ENCODE measurements at regions not wholly inside any gene's neighbourhood (a gene's known extent, or its start where the extent isn't known, plus 50 kb on each side); places are given as distances from the start of the nearest gene placed in this dataset.

GRCh38 chr2:204104811-204105210, 168.2 kb downstream of the ICOS start:
- Histone ChIP-seq H3K56ac (ENCODE audit: insufficient read length, low read depth, low read length) (no peak overlapping the region), H3K4me2 (ENCODE audit: insufficient read depth, insufficient read length, low read length) (no peak overlapping the region), H3K18ac (ENCODE audit: insufficient read length, low read depth, low read length) (no peak overlapping the region), H3K14ac (ENCODE audit: insufficient read depth, low read length) (no peak overlapping the region), H4K20me1 (ENCODE audit: control insufficient read depth, insufficient read depth, insufficient read length) (no peaks in the 10 kb centered on the region), H3K9me3 (ENCODE audit: control insufficient read depth, low read depth, low read length) (no peaks in the 10 kb centered on the region), H2AK5ac (ENCODE audit: insufficient read length, low read length) (no peak overlapping the region), H3K27ac (ENCODE audit: insufficient read length, low read depth, low read length) (no peak overlapping the region), H3K23me2 (ENCODE audit: insufficient read length, low read depth, low read length, poor library complexity, severe bottlenecking) (no peaks in the 10 kb centered on the region), H2BK12ac (ENCODE audit: insufficient read length, low read depth, low read length) (no peak overlapping the region), H3K23ac (ENCODE audit: insufficient read length, low read depth, low read length) (no peak overlapping the region), H2AFZ (ENCODE audit: low read length) (no peak overlapping the region), H3K27me3 (ENCODE audit: insufficient read depth, low read length) (no peaks in the 10 kb centered on the region), H2BK15ac (ENCODE audit: low read depth, low read length) (no peak overlapping the region), H3K79me1 (ENCODE audit: insufficient read depth, low read depth, low read length, poor library complexity, severe bottlenecking) (no peaks in the 10 kb centered on the region), H4K91ac (ENCODE audit: insufficient read length, low read depth, low read length) (no peak overlapping the region), H3K4ac (ENCODE audit: low read depth, low read length) (no peak overlapping the region), H2BK5ac (ENCODE audit: insufficient read length, low read length) (no peak overlapping the region), H3T11ph (ENCODE audit: low read length) (no peak overlapping the region), H4K5ac (ENCODE audit: insufficient read length, low read depth, low read length) (no peak overlapping the region), H4K8ac (replicated peaks; ENCODE audit: insufficient read length, low read depth, low read length) (no peak overlapping the region), H3K4me1 (ENCODE audit: insufficient read depth, low read length) (peaks cover 5% of the 10 kb centered on the region; the same call in 1 of the 2 replicates), H3K79me2 (ENCODE audit: insufficient read depth, low read length) (no peaks in the 10 kb centered on the region), H3K9ac (ENCODE audit: extremely low read depth, insufficient read length, low read length) (no peak overlapping the region), H2BK120ac (ENCODE audit: low read depth, low read length, poor library complexity, severe bottlenecking) (no peak overlapping the region), H2BK20ac (ENCODE audit: low read depth, low read length, poor library complexity, severe bottlenecking) (no peak overlapping the region)
- H3K4me3 Mint-ChIP-seq = no peak overlapping the region
- H3K36me3 Mint-ChIP-seq (ENCODE audit: insufficient read depth in 1 of 3, low read depth in 3 of 3) = no peaks in the 10 kb centered on the region
- no CpG with 5 or more reads among the region's 4 CpGs for WGBS (ENCODE audit: extremely low coverage, insufficient read length, low lambda C conversion rate)
- H3K9me3 Mint-ChIP-seq = no peaks in the 10 kb centered on the region
- TF ChIP-seq, protein P1, sequence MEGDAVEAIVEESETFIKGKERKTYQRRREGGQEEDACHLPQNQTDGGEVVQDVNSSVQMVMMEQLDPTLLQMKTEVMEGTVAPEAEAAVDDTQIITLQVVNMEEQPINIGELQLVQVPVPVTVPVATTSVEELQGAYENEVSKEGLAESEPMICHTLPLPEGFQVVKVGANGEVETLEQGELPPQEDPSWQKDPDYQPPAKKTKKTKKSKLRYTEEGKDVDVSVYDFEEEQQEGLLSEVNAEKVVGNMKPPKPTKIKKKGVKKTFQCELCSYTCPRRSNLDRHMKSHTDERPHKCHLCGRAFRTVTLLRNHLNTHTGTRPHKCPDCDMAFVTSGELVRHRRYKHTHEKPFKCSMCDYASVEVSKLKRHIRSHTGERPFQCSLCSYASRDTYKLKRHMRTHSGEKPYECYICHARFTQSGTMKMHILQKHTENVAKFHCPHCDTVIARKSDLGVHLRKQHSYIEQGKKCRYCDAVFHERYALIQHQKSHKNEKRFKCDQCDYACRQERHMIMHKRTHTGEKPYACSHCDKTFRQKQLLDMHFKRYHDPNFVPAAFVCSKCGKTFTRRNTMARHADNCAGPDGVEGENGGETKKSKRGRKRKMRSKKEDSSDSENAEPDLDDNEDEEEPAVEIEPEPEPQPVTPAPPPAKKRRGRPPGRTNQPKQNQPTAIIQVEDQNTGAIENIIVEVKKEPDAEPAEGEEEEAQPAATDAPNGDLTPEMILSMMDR (conservative IDR thresholded peaks at IDR 0.05) = no peak
- H3K4me1 Mint-ChIP-seq = peaks cover 7 to 12% of the 10 kb centered on the region in 2 experiments
- DNase-seq = no peak
- no peak overlapping the region for H3K27ac Mint-ChIP-seq
- no peaks in the 10 kb centered on the region for H3K27me3 Mint-ChIP-seq (ENCODE audit: low read depth)

Data from H9 (cell line).